Superior temporal gyrus (tissue), 1 donor: ENCODE measurements at regions not wholly inside any gene's neighbourhood (a gene's known extent, or its start where the extent isn't known, plus 50 kb on each side); places are given as distances from the start of the nearest gene placed in this dataset.
"Not testable (repeated sequence)": the region's sequence is repeated elsewhere in the genome, so short reads cannot be mapped to it uniquely, and the experiment has no call there.

Source experiments
- DNase-seq: peaks from one replicate; pipeline ENCODE4 v3.0.0-alpha.2; 2016; ENCODE audit errors: extremely low spot score

DNA sequence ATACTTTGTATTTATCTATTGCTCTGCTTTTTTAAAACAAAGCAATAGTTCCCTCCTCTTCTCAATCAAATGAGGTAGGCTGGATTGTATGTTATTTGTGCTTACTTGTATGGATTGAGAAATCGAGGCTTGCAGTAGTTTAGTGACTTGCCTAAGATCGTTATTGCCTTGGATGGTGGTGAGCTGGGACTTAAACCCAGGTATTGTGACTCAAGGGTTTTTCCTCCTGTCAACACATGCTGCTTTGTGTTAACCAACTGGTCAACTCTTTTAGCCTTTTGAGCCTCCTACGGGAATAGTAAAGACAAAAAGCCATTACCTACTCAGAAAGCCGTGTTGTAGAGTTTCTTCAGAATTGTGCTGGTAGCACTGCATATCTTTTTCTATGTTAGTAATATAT, 95.2 kb upstream of the THUMPD2 start:
- no peak for DNase-seq

DNA sequence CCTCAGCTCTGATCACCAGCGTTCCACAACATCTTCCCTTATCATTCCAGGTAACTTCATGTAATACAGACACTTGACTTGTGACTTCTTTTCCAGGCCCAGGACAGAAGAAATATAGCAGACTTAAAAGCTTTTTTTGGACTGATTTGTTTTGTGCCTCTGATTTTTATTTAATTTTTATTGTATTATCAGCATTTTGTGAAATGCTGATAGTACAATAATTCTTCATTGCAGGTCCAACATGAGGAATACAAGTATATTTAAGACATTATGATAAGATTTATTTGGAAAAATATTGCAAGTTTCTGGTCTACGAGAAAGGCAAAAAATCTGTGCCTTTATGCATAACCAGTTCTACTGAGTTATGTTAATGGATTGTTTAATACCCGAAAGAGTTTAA, 94.5 kb upstream of the THUMPD2 start:
- no peak for DNase-seq

DNA sequence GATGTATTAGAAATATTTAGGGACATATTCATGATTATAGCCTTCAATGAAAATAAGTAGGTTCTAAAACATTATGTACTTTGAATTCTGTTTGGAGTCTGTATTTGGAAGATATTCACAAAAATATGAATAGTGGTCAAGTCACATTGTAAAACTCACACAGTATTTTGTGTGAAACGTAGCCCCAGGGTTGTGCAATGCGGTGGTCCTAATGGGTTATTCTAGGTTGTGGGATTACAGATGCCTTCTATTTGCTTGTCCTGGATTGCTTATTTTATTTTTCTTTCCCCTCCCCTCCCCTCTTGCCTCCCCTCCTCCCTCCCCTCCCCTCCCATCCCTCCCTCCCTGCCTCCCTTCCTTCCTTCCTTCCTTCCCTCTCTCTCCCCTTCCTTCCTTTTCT, 93.7 kb upstream of the THUMPD2 start:
- no peak for DNase-seq

DNA sequence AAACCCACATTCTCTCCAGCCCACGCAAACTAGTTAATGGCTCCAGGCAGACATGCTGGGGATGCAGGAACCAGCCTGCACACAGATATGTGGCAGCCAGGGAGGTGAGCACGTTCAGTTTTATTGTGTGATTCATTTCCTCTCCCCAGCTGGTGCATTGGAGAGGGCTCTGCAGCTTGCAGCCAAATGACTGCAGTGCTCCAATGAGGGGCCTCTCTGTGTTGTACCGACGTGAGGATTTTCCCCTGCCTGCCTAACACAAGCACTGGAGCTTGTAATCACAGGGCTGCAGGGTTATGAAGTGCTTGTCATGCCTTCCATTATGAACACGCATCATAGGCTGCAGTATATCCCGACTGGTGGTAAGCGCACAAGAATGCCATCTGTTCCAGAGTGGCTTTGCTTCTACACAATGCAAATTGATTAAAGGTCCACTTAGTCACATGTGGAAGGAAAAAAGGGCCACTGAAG, 92.3 kb upstream of the THUMPD2 start:
- peak; percentile 46 for DNase-seq

DNA sequence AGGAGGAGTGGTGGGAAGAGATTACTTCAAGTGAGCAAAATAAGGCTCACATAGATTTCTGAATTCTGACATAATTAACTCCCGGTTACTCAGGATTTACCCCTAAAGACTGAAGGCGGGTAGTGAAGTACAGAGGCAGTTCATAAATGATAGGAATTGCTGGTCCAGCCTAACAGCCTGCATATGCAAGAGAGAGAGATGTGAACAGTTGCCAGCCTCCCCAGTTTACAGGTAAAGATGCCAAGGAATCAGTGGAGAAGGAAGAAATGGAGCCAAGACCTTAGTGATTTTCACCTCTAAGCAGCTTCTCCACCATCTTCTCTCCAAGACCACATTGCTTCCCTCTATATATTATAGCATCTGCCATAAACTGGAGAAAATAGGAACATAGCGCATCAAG, 91.8 kb upstream of the THUMPD2 start:
- no peak for DNase-seq

DNA sequence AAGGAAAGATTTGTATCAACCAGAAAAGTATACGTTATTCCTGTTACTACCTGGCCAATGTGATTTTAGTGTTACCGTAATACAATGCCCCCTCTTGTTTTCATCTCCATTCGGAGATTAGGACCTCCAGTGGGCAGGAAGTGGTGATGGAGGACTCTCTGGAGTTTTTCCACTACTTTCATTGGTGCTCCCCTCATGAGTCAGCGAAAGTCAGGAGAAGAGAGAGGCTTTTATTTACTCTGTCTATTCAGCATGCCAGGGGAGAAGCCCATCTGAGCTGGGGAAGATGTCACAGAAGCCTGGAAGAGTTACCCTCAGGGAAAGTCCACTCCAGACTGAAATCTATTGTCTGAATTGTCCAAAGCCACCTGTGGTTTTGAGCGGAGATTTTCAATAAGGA, 88.2 kb upstream of the THUMPD2 start:
- no peak for DNase-seq

DNA sequence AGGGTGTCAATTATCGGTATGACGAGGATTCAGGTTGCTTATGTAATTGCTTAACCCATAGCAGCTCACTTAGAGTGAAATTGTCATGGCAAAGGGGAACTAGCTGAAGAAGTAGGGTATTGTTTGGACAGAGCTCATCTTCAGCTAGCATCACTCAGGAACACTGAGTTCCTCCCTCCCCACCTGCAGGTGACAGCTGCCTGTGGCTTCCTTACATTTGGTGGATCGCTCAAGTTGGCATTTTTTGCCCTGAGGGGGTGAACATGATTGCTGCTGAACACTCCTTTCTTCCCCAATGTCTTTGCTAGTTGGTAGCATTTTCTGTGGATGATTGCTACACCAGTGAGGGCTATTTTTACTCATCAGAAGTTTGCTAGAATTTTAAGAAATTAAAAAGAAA, 86.7 kb upstream of the THUMPD2 start:
- DNase-seq: no peak

DNA sequence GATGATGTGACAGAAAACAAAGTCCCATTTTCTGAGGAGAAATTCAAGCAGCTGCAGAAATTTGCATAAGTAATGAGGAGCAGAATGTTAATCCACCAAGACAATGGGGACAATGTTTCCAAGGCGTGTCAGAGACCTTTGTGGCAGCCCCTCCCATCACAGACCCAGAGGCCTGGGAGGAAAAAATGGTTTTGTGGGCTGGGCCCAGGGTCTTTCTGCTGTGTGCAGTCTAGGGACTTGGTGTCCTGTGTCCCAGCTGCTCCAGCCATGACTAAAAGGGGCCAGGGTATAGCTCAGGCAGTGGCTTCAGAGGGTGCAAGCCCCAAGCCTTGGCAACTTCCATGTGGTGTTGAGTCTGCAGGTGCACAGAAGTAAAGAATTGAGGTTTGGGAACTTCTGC, 84.6 kb upstream of the THUMPD2 start:
- DNase-seq: not testable (repeated sequence)

DNA sequence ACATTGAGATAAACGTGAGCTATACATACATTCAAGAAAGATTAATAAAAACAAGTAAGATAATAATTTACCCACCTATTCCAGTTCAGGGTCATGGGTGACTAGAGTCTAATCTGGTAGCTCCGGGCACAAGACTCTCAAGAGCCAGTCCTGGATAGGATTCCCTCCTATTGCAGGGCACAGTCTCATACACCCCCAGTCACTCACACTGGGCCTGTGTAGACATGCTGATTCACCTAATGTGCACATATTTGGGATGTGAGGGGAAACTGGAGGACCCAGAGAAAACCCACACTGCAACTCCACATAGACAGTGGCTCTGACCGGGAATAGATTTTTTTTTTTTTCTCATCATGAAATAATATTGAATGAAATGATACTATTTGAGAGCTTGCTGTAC, 81.5 kb upstream of the THUMPD2 start:
- no peak for DNase-seq

DNA sequence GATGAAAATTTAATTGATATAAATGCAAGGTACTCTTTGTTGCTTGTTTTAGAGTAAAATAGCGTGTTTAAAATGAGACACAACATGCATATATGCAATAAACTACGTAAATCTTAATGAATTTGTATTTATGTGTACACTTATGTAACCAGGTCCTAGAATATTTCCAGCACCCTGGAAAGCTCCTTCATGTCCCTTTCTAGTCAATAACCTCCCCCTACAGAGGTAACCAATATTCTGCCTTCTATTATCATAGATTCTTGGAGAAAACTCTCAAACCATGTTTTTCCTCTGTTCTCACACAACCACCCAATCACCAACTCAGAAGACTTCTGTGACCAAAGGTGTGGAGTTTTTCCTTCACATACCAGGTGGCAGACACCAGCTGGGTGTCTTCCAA, 79.6 kb upstream of the THUMPD2 start:
- DNase-seq: no peak

DNA sequence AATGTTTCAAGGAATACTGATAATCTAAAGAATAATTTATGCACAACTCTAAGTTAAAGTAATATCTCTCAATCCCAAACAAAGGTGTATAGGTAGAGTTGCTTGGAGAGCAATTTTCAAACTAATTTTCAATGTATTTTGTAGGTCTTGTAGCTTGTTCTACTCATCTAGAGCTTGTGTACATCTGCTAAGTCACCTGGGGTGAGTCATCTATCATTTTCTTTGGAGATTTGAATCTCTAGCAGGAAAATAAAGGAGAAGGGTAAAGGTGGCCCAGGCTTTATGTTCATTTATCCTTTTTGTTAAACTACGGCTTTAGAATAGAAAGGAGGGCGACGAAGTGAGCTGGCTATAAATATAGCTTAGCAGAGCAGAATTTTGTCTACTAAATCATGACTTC, 76.8 kb upstream of the THUMPD2 start:
- DNase-seq: no peak

DNA sequence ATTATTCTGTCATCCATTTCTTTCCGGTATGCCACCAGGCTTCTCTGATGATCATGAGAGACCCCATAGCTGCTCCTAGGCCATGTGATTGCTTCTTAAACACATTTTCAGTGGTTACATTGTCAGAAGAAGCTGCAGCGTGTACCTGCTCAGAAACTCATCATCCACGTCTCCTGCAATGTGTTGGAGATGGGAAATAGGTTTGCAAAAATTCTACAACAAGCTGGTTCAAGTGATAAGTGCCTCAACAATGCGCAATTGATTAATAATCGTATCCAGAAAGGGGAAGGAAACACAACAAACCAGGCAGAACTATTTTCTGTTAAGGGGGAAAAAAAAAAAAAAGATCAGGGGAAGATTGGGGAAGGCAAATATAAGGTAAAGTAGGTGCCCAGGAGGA, 75.7 kb upstream of the THUMPD2 start:
- DNase-seq: no peak

DNA sequence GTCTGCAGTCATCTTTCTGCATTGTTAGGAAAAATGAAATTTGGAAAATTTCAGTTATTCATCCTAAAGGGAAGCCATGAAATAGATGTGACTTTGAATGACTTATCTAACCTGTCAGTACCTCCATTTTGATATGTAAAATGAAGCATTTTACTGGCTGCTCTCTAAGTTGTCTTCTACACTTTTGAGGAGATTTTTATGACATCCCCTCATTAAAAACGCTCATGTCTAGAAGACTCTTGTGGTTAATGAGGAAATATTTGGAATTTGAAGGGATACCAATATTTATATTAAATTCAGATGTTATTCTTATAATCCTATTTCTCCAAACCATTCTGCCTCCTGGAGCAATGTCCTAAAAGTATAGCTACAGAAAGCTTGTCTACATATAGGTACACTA, 73.8 kb upstream of the THUMPD2 start:
- DNase-seq: no peak

DNA sequence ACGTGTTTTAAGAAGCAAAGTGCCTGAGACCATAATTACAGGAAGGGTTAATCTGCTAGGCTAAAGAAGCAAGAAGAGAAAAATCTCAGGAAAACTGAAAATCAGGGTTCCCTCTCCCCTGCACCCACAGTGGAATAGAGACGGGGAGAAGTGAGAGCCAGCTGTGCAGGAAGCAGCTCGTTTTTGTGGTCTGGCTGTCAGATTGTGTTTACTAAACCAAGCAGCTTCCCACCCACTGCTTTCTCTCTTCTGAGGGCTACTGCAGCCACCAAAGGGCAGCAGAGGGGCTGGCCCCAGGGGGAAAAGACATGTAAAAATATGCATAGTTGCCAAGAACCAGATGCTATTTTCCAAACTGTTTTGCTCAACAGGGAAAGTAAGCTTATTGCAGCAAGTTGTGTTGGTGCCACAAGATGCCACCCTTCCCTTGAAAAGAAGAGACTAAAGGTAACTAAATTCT, 72.6 kb upstream of the THUMPD2 start:
- peak; percentile 33 for DNase-seq

DNA sequence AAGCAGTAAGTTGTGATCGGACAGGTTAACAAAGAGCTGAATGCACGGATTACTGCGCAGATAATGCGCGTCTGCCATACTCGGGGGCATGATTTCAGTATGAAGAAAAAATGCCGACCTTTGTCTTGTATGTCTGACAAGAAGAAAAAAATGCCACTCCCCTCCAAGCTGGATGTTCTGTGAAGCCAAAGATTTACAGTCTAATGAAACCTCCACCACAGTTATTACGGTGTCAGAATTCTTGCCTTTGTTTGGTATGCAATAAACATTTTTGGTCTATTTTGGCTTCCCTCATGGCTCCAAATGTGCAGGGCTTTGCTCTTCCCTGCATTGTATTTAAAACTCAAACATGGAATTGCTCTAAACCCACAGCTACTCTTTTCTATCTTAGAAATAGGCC, 72.2 kb upstream of the THUMPD2 start:
- DNase-seq: no peak

DNA sequence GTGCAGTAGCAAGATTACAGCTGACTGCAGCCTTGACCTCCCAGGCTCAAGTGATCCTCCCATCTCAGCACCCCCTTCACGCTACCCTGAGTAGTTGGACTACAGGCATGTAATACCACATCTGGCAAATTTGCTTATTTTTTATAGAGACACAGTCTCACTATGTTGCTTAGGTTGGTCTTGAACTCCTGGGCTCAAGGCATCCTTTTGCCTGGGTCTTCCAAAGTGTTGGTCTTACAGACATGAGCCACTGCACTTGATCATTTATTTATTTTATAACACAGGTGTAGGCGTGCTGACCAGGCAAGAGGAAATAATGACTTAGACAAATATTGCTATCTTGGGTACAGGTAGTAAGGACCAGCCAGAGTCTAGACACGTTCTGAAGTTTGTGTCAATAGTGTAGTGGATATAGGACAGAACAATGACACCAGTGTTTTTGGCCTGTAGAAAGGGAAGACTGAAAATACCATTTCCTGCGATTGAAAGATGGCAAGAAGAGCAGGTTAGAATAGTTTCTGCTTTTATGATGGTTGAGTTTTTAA, 71.0 kb upstream of the THUMPD2 start:
- no peak for DNase-seq

DNA sequence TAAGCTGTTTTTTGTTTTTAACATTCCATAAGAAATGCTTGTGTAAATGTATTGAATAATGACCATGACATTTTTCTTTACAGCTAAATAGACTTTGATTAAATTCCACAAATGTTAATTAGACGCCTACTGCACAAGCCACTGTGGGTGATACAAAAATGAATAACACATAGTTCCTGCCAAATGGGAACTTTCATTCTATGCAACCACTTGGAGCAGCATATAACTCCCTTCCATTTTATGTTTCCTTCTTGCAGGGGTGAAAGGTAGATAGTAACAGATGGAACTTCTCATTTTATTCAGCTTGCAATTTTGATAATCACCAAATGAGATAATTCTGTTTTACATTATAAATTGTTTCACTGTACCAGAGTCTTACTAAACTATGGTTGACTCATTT, 70.0 kb upstream of the THUMPD2 start:
- peak; percentile 28 for DNase-seq

DNA sequence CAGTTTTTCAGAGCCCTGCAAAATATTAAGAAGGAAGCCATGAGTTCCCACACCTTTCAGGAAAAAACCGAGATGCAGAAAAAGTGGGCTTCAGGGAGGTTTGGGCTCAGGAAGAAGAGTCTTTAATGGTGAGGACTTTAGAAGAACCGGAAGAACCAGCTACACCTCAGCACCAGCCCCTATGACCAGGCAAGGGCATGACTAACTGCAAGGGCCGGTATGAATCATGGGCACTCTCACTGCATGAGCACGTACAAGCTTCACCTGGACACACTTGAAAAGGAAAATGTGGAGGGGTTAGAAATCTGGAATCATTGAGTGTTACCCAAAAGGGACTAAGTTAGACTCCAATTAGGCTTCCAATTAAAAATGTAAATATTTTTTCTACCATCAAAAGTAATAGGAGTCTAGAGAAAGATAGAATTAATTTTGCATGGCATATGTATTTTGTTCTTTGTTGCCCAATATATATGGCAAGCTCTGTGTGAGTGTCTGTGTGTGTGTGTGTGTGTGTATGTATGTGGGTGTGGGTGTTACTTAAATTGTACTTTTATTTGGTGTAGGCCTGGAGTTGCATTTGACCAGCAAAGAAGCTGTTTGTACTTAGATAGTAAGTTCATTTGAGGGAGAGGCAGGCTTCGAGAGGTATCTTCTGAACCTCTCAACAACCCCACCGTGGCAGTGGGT, 66.5 kb upstream of the THUMPD2 start:
- DNase-seq: no peak

DNA sequence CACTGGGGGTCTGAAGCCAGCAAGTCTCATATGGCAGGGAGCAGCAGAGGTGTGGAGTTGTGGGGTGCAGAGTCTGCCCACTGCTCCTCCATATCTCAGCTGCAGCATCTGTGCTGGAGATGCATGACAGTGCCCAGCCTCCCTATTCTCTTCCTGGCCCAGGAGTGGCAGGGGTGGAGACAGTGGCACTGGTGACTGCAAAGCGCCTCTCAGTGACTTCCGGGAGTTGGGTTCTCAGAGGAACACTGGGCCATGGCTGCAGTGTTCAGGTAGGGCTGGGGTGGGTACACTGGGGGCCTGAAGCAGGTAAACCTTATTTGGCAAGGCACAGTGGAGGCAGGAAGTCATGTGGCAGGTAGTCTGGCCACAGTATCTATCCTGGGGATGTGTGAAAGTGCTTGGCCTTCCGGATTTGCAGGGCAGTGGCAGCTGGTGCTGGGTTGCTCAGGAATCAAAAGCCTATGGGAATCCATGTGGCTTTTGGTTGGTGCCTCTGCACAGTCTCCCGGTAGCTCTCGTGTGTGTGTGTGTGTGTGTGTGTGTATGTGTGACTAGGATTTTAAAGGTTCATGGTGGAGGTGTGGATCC, 60.3 kb upstream of the THUMPD2 start:
- DNase-seq: no peak

DNA sequence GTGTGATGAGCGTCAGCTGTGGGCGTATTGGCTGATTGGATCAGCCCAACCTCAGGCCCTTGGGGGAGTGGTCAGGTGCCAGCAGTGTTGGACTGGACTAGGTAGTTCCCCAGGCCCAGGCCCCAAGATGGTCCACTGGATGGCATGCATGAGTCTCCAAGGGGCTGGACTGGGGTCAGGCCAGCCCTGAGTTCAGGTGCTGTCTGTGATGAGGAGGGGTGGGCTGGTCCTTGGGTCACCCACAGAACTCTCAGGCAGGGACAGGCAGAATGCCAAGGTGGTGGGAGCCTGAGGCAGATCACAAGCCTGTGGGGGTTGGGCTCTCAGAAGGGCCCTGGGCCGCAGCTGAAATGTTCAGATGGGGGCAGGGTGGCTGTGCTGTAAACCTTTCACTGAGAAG, 59.5 kb upstream of the THUMPD2 start:
- no peak for DNase-seq

DNA sequence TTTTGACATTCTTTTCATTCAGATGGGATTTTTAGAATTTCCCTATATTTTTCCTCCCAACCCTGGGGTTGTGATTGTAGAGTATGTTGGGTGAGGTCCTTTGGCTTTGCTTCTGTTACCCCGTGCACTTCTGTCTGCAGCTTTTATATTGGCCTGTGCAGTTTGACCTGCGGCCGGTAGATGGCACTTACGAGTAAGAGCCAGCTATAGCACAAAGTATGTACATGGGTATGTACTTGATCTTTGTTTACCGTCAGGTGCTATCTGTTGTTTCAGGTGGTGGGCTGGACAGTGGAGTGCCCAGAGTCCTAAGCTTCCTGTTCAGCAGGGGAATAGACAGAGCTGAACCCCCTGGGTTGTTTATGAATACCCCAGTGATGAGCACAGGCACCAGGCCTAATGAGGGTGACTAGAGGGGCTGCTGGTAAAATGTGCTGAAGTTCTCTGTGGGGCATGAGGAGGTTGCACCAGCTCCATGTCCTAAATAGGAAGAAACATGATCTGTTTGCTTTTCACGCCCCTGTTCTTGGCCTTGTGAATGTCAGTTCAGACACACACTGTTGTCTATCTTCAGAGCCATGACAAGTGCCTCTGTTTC, 58.9 kb upstream of the THUMPD2 start:
- no peak for DNase-seq

DNA sequence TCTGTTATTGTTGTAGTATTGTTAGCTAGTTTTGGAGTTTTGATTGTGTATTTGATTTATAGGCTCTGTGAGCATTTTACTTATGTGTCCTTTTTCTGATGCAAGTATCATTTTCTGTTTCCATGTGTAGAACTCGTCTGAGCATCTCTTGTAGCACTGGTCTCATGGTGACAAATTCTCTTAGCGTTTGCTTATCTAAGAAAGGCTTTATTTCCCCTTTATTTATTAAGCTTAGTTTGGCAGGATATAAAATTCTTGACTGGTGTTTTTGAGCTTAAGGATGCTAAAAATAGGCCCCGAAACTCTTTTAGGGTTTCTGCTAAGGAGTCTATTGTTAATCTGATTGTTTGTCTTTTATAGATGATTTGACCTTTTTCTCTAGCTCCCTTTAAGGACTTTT, 57.6 kb upstream of the THUMPD2 start:
- no peak for DNase-seq

DNA sequence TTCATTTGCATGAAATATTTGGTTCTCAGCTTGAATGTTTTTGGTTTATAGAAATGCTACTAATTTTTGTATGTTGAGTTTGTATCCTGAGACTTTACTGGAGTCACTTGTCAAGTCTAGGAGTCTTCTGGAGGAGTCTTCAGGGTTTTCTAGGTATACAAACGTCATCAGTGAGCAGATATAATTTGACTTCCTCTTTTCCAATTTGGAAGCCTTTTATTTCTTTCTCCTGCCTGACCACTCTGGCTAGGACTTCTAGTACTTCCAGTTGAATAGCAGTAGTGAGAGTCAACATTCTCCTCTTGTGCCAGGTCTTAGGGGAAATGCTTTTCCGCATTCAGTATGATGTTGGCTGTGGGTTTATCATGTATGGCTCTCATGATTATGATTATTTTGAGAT, 55.4 kb upstream of the THUMPD2 start:
- DNase-seq: no peak
